Left ventricle myocardium inferior (tissue), 1 donor: ENCODE measurements at regions not wholly inside any gene's neighbourhood (a gene's known extent, or its start where the extent isn't known, plus 50 kb on each side); places are given as distances from the start of the nearest gene placed in this dataset.

Source experiments
- DNase-seq: peaks from one replicate; pipeline ENCODE4 v3.0.0-alpha.2; 2020
- H3K27ac ChIP-seq: fragments of 200-600 bp; replicated peaks from 2 replicates; pipeline ENCODE4 v1.8.0; 2021
- H3K27me3 ChIP-seq: fragments of 200-600 bp; 2 replicates; pipeline ENCODE4 v1.8.0; 2021; ENCODE audit warnings: low read depth
- H3K36me3 ChIP-seq: fragments of 200-600 bp; 2 replicates; pipeline ENCODE4 v1.8.0; 2021
- H3K4me1 ChIP-seq: fragments of 200-600 bp; 2 replicates; pipeline ENCODE4 v1.8.0; 2021
- H3K4me3 ChIP-seq: fragments of 200-600 bp; 2 replicates; pipeline ENCODE4 v1.8.0; 2021; ENCODE audit warnings: mild to moderate bottlenecking, moderate library complexity
- H3K9me3 ChIP-seq: fragments of 200-600 bp; replicated peaks from 2 replicates; pipeline ENCODE4 v1.8.0; 2021
- intact Hi-C: fragments of 100-400 bp; cut with micrococcal nuclease; formaldehyde crosslinking; loops from one replicate; pipeline ENCODE4 v1.11.0; 2022
- TF ChIP-seq, protein P1 (sequence below): fragments of 200-600 bp; IDR thresholded peaks from 2 replicates; pipeline ENCODE4 v1.8.0; 2021; ENCODE audit warnings: antibody characterized with exemption, mild to moderate bottlenecking, borderline replicate concordance
- donor health status: DM: no; HTN: yes; CAD: no; lungs with severe emphysema.

GRCh38 chr2:175829741-175830140 is 172.3 kb downstream of the LNPK start:
- H3K9me3 ChIP-seq, result peaks cover 8% of the 10 kb centered on the region
- TF ChIP-seq, protein P1, sequence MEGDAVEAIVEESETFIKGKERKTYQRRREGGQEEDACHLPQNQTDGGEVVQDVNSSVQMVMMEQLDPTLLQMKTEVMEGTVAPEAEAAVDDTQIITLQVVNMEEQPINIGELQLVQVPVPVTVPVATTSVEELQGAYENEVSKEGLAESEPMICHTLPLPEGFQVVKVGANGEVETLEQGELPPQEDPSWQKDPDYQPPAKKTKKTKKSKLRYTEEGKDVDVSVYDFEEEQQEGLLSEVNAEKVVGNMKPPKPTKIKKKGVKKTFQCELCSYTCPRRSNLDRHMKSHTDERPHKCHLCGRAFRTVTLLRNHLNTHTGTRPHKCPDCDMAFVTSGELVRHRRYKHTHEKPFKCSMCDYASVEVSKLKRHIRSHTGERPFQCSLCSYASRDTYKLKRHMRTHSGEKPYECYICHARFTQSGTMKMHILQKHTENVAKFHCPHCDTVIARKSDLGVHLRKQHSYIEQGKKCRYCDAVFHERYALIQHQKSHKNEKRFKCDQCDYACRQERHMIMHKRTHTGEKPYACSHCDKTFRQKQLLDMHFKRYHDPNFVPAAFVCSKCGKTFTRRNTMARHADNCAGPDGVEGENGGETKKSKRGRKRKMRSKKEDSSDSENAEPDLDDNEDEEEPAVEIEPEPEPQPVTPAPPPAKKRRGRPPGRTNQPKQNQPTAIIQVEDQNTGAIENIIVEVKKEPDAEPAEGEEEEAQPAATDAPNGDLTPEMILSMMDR, result no peak
- H3K36me3 ChIP-seq, result no peaks in the 10 kb centered on the region
- H3K4me1 ChIP-seq, result no peaks in the 10 kb centered on the region
- intact Hi-C loops, result no loop called here
- DNase-seq, result no peak
- no peak overlapping the region for H3K4me3 ChIP-seq
- no peak overlapping the region for H3K27ac ChIP-seq
- no peaks in the 10 kb centered on the region for H3K27me3 ChIP-seq

DNA sequence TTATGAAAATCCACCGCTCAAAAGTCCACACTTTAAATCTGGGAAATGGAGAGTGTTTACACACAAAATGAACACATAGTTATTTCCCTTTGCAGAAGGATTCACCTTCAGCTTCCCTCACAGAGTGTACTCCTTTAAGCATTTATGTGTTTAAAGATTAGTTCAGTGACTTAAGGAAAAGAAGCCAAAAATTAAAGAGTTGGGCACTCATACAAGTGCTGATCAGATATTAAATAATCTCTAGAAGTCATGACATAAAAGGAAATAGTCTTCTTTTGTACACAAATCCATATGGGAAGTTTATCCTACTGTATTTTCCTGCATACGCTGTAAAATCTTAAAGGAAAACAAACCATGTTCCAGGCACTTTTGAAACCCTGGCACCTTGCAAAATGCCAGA is 174.2 kb downstream of the LNPK start:
- intact Hi-C loops, result no loop called here
- Histone ChIP-seq H3K27me3 (no peaks in the 10 kb centered on the region), H3K9me3 (peaks cover 8% of the 10 kb centered on the region), H3K36me3 (no peaks in the 10 kb centered on the region), H3K4me3 (no peak overlapping the region), H3K27ac (no peak overlapping the region), H3K4me1 (no peaks in the 10 kb centered on the region)
- DNase-seq, result no peak
- TF ChIP-seq, protein P1, result no peak

DNA sequence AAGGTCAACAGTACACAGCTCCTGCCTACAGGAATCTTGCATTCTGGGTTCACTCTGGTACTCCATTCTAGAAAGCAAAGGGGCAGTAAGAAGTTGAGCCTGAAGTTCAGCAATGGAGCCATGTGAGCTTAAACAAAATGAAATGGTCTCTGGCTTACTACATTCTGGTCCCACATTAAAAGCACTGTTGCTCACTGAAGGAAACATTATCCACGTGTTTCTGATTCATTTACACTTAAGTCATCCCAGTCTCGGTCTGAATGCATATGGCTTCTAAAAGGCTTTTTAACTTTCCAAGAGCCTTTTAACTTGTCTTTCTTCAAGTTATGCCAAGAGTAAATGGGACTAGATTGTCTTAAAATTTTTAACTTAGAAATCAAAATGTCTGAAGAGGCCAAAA is 177.8 kb downstream of the LNPK start:
- Histone ChIP-seq H3K4me1 (no peaks in the 10 kb centered on the region), H3K27me3 (no peaks in the 10 kb centered on the region)

DNA sequence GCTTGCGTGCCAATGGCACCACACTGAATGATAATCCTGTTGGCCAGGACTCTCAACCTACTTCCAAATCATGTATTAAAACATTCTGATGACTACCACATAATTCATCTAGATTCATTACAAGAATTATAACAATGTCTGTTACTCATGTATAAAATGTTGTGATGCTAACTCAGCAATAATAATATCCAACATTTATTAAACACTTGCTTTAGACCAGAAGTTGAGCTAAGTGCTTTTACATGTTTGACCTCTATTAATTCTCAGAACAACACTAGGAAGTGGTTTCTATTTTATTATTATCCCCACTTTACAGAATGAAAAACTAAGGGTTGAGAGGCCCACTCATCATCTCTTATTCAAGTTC is 178.4 kb downstream of the LNPK start:
- H3K4me3 ChIP-seq, result no peak overlapping the region
- no peak for DNase-seq
- no peaks in the 10 kb centered on the region for H3K27me3 ChIP-seq
- peaks cover 8% of the 10 kb centered on the region for H3K9me3 ChIP-seq
- TF ChIP-seq, protein P1, result no peak
- intact Hi-C loops, result no loop called here
- no peak overlapping the region for H3K27ac ChIP-seq
- no peaks in the 10 kb centered on the region for H3K36me3 ChIP-seq
- no peaks in the 10 kb centered on the region for H3K4me1 ChIP-seq

More for the DNA sequence above, 177.8 kb downstream of the LNPK start:
- Histone ChIP-seq H3K27ac (no peak overlapping the region), H3K36me3 (no peaks in the 10 kb centered on the region), H3K4me3 (no peak overlapping the region), H3K9me3 (peaks cover 8% of the 10 kb centered on the region)
- TF ChIP-seq, protein P1, result no peak
- DNase-seq, result no peak
- intact Hi-C loops, result no loop called here

DNA sequence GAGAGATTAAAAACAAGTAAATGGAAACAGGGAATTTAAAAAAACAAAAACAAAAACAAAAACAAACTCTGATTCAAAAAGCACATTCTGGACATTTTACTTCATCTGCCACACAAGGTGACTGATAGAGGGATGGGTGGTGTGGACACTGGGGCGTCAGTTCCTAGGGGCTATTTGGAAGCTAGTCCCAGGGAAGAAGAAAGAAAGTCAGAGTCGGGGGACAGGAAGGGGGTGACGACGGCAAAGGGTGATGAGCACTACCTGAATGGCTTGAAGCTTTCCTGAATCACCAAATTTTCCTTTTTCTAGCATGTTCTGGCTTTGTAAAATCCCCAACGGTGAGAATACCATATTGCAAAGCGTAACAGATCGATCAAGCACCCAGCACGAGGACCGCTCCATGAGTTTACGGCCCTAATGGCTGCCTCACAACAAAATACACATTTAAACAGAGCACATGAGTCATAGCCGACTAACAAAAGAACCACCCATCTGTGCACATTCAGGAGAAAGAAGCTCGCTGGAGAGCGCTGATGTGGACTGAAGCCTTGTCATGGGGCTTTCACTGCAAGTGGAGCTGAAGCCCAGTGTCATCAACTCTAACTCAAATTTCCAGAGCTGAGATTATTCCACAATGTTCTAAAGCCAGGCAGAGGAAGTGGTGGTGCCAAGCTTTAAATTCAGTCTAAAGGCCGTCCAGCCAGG is 178.9 kb downstream of the LNPK start:
- H3K4me1 ChIP-seq, result no peaks in the 10 kb centered on the region
- TF ChIP-seq, protein P1, result no peak
- H3K9me3 ChIP-seq, result peaks cover 8% of the 10 kb centered on the region
- no peaks in the 10 kb centered on the region for H3K27me3 ChIP-seq
- H3K4me3 ChIP-seq, result no peak overlapping the region
- intact Hi-C loops, result no loop called here
- no peak for DNase-seq
- H3K36me3 ChIP-seq, result no peaks in the 10 kb centered on the region
- H3K27ac ChIP-seq, result no peak overlapping the region
